ENCODE measurements at regions not wholly inside any gene's neighbourhood (a gene's known extent, or its start where the extent isn't known, plus 50 kb on each side); places are given as distances from the start of the nearest gene placed in this dataset.

DNA sequence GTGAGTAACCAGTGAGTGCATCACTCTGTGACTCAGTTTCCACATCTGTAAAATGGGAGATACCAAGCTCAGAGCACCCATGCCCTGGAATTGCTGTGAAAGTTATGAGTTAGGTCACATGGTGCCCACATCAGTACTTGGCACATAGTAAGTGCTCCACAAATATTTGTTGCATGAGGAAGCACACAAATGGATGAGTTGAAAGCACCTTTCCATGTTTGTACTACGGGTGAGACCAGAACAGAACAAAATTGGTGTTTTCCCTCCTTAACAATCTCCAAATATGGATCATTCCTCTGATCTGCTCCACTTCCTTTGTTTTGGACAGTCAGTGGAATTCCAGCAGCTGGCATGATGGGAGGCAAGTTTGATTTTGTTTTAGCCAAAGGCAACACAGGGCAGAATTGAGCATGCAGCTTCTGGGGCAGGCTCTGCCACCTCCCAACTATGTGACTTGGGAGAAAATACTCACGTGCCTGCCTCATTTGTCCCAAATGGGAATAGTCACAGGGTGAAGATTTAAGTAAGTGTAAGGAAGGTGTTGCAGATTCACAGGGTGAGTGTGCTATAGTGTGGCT, 503.7 kb upstream of the SULF2 start:
- Mint-ChIP-seq H3K4me1 (no peaks in the 10 kb centered on the region), H3K4me3 (no peak overlapping the region), H3K27me3 (peaks cover 44% of the 10 kb centered on the region), H3K9me3 (no peaks in the 10 kb centered on the region), H3K27ac (no peak overlapping the region)
- no peak for DNase-seq
- no peak for ATAC-seq

DNA sequence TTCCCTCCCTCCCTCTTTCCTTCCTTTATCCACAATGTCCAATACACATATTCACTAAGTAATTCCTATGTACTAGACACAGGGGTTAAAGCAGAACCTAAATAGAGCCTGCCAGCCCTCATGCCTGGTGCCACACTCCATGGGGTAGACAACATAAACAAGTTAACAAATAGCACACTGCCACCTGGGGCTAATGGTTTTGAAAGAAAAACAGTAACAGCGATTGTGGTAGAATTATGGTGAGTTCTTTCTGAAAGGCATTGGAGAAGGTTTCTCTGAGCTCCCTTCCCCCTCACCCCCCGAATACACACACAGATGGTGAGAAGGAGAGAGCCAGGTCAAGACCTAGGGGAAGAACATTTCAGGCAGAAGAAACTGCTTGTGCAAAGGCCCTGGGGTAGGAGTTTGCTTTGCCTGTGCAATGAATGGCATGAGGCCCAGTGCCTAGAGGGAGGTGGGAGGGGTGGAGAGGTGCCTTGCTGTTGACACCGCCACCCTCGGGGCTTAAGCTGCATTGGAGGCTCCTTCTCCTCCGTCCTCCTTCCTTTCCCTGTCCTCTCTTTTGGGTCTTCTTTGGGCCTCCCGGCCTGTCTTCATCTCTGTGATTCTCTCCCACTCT, 502.4 kb upstream of the SULF2 start:
- no peak overlapping the region for H3K4me3 Mint-ChIP-seq
- DNase-seq (no peak), ATAC-seq (no peak)
- H3K4me1 Mint-ChIP-seq, result no peaks in the 10 kb centered on the region
- peaks cover 51% of the 10 kb centered on the region for H3K27me3 Mint-ChIP-seq
- no peaks in the 10 kb centered on the region for H3K9me3 Mint-ChIP-seq
- H3K27ac Mint-ChIP-seq, result no peak overlapping the region

DNA sequence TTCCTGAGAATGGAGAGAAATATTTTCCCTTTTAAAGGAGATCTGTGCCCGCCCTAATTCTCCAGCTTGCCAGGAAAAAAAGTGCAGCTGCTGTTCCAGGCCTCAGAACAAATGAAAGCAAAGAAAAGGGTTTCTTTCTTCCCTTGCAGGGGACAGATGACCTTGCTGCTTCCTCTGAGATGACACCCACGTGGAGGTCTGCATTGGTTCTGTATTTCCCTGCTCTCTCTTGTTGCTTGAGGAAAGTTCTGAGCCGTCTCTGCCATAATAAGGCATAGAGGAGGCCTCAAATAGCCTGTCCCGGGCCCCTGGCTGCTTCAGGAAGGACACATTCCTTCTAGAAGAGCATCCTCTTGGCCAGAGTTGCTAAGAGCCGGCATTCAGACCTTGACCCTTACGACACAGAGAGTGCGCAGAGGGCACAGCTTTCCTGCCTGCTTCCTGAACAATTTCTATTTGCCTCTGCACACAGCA, 501.8 kb upstream of the SULF2 start:
- Mint-ChIP-seq H3K4me1 (no peaks in the 10 kb centered on the region), H3K27me3 (peaks cover 45% of the 10 kb centered on the region), H3K27ac (no peak overlapping the region), H3K9me3 (no peaks in the 10 kb centered on the region), H3K4me3 (no peak overlapping the region)
- DNase-seq (no peak), ATAC-seq (no peak)

DNA sequence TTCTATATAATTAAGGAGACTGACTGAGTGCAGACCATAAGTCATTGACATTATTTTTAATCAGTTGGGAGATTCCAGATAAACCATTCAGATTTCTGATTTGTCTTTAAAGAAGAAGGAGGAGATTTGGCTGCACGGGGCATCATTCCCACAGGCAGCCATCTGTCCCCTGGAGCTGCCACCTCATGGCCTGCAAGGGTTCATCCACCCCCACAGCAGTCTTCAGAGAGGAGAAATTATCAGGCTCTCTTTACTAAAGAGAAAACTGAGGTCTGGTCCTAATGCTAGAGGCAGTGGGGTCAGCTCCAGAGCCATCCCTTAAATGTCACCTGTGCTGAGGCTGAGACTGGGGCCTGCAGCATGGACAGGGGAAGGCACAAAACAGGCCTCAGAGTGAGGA, 501.3 kb upstream of the SULF2 start:
- H3K27me3 Mint-ChIP-seq, result peaks cover 43% of the 10 kb centered on the region
- ATAC-seq (no peak), DNase-seq (no peak)
- no peaks in the 10 kb centered on the region for H3K9me3 Mint-ChIP-seq
- no peaks in the 10 kb centered on the region for H3K4me1 Mint-ChIP-seq
- no peak overlapping the region for H3K4me3 Mint-ChIP-seq
- peak overlapping the region in 1 of 2 donors; percentile 14 for H3K27ac Mint-ChIP-seq

- Mint-ChIP-seq H3K4me3 (no peak overlapping the region), H3K27me3 (peaks cover 36% of the 10 kb centered on the region), H3K4me1 (no peaks in the 10 kb centered on the region), H3K27ac (no peak overlapping the region), H3K9me3 (no peaks in the 10 kb centered on the region)
- ATAC-seq (no peak), DNase-seq (no peak)
Measured at GRCh38 chr20:48285656-48286055, 500.4 kb upstream of the SULF2 start.

- Mint-ChIP-seq H3K27ac (no peak overlapping the region), H3K4me1 (no peaks in the 10 kb centered on the region), H3K4me3 (no peak overlapping the region), H3K27me3 (peaks cover 28% of the 10 kb centered on the region), H3K9me3 (no peaks in the 10 kb centered on the region)
- DNase-seq (no peak), ATAC-seq (no peak)
Measured at GRCh38 chr20:48284837-48285236, 499.6 kb upstream of the SULF2 start.

GRCh38 chr20:48284315-48284714, 499.0 kb upstream of the SULF2 start:
- DNase-seq (no peak), ATAC-seq (no peak)
- no peak overlapping the region for H3K27ac Mint-ChIP-seq
- H3K9me3 Mint-ChIP-seq, result no peaks in the 10 kb centered on the region
- H3K4me3 Mint-ChIP-seq, result no peak overlapping the region
- H3K4me1 Mint-ChIP-seq, result no peaks in the 10 kb centered on the region
- peaks cover 27% of the 10 kb centered on the region for H3K27me3 Mint-ChIP-seq

DNA sequence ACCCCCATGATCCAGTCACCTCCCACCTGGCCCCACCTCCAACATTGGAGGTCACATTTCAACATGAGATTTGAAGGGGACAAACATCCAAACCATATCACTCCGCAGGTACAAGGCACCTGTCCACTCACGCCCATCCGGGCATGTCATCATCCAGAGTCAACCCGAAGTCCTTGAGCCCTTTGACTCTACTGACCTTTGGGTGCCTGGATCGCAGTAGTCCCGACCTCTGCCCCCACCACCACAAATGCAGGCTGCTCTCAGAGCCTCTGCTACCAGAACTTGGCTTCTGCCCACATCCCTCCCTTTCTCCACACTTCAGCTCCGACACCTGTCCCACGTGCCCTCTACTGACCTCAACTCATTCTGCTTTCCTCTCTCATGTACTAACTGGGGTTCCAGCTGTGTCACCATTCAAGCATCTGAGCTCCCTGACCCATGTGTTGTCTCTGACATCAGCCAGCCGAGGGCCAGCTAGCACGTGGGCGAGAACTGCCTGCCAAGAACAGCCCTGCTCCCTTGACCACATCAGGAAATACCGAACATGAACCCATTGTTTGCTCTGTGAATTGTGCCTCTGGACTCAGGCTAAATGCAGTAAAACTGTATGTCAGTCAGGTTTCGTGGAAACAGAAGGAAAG, 498.3 kb upstream of the SULF2 start:
- peaks cover 20% of the 10 kb centered on the region for H3K27me3 Mint-ChIP-seq
- no peaks in the 10 kb centered on the region for H3K4me1 Mint-ChIP-seq
- H3K27ac Mint-ChIP-seq, result no peak overlapping the region
- DNase-seq, result no peak
- no peaks in the 10 kb centered on the region for H3K9me3 Mint-ChIP-seq
- ATAC-seq, result no peak
- no peak overlapping the region for H3K4me3 Mint-ChIP-seq

DNA sequence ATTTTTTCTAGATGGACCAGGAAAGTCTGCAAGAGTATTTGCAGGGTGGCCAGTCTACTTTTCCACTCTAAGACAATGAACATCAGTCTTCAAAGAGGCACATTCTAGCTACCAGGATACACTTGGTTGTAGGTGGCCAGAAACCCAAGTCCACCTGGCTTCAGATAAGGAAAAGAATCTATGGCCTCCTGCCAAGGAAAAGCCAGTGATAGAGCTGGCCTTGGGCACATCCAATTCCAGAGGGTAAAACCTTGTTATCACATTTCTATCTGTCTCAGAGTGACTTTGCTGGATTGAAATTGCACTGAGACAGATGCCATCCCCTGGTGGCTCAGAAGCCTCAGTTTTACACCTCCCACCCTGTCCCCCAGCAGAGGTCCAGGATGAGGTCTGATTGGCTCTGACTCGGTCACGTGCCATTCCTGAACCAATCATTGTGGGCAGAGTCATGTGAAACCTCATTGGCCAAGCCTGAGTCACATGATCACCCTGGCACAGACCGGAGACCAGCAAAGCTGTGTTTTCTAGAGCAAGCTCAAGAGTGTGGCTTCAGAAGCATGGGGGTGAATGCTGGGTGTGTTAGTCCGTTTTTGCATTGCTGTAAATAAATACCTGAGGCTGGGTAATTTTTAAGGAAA, 497.4 kb upstream of the SULF2 start:
- H3K4me1 Mint-ChIP-seq, result no peaks in the 10 kb centered on the region
- peaks cover 13% of the 10 kb centered on the region for H3K27me3 Mint-ChIP-seq
- ATAC-seq (no peak), DNase-seq (no peak)
- no peak overlapping the region for H3K4me3 Mint-ChIP-seq
- no peak overlapping the region for H3K27ac Mint-ChIP-seq
- H3K9me3 Mint-ChIP-seq, result no peaks in the 10 kb centered on the region

GRCh38 chr20:48281501-48281900, 496.2 kb upstream of the SULF2 start:
- DNase-seq, result no peak
- ATAC-seq, result no peak
- Mint-ChIP-seq H3K27ac (no peak overlapping the region), H3K4me1 (no peaks in the 10 kb centered on the region), H3K4me3 (no peak overlapping the region), H3K27me3 (peaks cover 16% of the 10 kb centered on the region), H3K9me3 (no peaks in the 10 kb centered on the region)

DNA sequence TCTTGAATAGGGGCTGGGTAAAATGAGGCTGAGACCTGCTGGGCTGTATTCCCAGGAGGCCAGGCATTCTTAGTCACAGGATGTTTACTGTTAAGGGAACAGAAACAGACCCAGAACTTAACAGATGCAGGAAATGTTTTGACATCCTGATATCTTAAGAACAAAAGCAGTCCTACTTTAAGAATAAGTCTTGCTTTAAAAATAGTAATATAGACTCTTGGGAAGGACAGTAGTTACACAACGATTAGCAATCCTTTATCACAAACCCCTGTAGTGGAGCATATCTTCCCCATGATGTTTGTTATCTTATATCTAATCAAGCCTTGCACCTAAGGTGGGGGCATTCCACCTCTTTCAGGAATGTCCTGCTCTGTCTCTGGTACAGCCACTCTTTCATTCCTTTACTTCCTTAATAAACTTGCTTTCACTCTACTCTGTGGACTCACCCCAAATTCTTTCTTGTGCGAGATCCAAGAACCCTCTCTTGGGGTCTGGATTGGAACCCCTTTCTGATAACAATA, 493.7 kb upstream of the SULF2 start:
- H3K4me3 Mint-ChIP-seq, result no peak overlapping the region
- H3K27me3 Mint-ChIP-seq, result peaks cover 21% of the 10 kb centered on the region
- no peak for DNase-seq
- no peak for ATAC-seq
- H3K9me3 Mint-ChIP-seq, result peaks cover 0 to 6% of the 10 kb centered on the region in 2 donors
- no peaks in the 10 kb centered on the region for H3K4me1 Mint-ChIP-seq
- H3K27ac Mint-ChIP-seq, result no peak overlapping the region

GRCh38 chr20:48277266-48277665, 492.0 kb upstream of the SULF2 start:
- H3K4me3 Mint-ChIP-seq, result no peak overlapping the region
- no peaks in the 10 kb centered on the region for H3K4me1 Mint-ChIP-seq
- H3K9me3 Mint-ChIP-seq, result peaks cover 7 to 11% of the 10 kb centered on the region in 2 donors
- DNase-seq (no peak), ATAC-seq (no peak)
- no peak overlapping the region for H3K27ac Mint-ChIP-seq
- H3K27me3 Mint-ChIP-seq, result peaks cover 16% of the 10 kb centered on the region

DNA sequence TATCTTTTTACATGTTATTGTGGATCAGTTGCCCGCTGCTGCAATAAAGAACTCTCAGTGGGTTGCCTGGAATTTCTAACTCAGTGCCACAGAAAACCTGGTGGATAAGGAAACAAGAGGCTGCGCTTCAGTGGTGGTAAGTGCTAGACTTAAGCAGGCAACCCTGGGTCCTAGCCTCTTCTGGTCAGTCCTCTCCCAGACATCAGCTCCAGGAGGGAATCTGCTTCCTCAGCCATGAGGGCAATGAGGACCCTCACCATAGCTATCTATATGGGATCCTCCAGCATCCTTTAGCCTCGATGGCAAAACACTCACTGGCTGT, 490.7 kb upstream of the SULF2 start:
- Mint-ChIP-seq H3K27me3 (peaks cover 16% of the 10 kb centered on the region), H3K4me3 (no peak overlapping the region), H3K4me1 (no peaks in the 10 kb centered on the region), H3K27ac (no peak overlapping the region), H3K9me3 (peaks cover 7 to 11% of the 10 kb centered on the region in 2 donors)
- no peak for ATAC-seq
- DNase-seq, result no peak

DNA sequence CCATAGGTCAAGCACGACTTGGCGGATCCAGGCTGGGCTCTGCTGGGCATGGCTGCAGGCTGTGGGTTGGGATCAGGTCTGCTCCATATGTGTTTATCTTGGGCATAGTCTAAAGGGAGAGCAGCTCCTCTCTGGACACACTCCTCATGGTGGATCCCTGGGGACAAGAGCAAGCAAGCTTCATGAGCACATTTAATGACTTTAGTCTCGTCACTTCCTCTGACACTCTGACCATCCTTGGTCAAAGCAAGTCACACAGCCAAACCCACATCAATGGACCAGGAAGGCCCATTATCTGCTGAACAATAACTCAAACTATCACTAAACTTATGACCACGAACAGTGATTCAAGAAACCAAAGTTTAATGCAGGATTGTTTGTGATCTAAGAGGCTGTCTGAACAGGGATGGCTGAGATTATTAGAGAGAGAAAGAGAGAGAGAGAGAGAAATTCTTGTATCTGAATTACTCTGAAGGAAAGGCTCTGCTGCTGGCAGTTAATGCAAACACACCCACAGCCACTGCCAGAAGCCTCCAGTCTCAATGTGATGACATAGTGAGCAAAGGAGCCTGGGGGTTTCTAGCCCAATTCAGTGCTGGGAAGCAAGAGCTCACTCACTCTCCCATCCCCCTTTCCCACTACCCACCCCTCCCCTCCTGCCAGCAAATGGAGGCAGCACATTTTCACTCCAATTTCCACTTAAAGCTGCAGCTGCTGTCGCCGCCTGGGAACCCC, 490.2 kb upstream of the SULF2 start:
- Mint-ChIP-seq H3K27ac (no peak overlapping the region), H3K4me3 (no peak overlapping the region), H3K9me3 (peaks cover 7 to 11% of the 10 kb centered on the region in 2 donors), H3K4me1 (no peaks in the 10 kb centered on the region), H3K27me3 (peaks cover 16% of the 10 kb centered on the region)
- ATAC-seq, result no peak
- no peak for DNase-seq

DNA sequence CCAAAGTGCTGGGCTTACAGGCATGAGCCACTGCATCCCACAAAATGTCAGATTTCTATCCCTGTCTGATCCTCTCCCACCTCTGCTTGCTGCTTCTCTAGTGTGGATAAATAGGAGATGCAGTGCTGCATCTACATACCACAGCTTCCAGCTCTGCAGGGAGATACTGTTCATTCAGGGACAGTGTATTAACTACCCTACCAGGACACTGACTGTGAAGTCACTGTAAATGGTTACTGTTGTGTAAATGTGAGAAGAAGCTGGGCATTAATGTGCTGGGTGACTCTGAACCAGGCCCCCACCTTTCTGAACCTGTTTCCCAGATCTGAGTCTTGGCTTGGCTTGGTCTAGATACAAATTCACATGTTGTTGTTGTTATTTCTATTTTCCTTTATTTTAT, 488.6 kb upstream of the SULF2 start:
- peaks cover 16% of the 10 kb centered on the region for H3K27me3 Mint-ChIP-seq
- ATAC-seq (no peak), DNase-seq (no peak)
- no peaks in the 10 kb centered on the region for H3K4me1 Mint-ChIP-seq
- H3K9me3 Mint-ChIP-seq, result peaks cover 7 to 11% of the 10 kb centered on the region in 2 donors
- no peak overlapping the region for H3K4me3 Mint-ChIP-seq
- no peak overlapping the region for H3K27ac Mint-ChIP-seq
